ENCODE measurements at regions not wholly inside any gene's neighbourhood (a gene's known extent, or its start where the extent isn't known, plus 50 kb on each side); places are given as distances from the start of the nearest gene placed in this dataset.

DNA sequence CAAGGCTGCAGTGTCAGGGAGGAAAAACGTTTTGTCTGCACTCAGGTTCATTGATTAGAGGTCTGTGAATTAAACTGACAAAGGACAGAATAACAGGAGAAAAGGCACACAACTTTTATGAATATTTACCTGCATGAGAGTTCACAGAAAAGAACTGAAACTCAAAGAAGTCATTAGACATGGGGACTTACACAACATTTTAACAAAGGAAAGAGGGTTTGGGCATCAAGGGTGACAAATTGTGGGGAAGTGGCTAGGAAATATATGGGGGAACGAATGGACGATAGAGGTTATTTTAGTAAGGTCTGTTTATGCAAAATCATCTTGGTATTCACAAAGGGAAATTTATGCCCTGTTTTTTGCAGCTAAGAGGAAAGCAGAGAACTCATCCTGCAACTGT lies 65.6 kb upstream of the C15orf39 start:
- no peak for DNase-seq

DNA sequence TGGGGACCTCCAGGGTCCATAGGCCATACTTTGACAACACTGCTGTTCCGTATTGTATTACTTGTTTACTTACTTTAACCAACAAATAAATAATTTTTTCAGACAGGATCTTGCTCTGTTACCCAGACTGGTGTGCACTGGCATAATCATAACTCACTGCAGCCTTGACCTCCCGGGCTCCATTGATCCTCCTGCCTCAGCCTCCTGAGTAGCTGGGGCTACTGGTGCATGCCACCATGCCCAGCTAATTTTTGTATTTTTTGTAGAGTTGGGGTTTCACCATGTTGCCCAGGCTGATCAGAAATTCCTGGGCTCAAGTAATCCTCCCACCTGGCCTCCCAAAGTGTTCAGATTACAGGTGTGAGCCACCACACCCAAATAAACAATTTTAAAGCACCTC lies 64.9 kb upstream of the C15orf39 start:
- DNase-seq, result no peak

DNA sequence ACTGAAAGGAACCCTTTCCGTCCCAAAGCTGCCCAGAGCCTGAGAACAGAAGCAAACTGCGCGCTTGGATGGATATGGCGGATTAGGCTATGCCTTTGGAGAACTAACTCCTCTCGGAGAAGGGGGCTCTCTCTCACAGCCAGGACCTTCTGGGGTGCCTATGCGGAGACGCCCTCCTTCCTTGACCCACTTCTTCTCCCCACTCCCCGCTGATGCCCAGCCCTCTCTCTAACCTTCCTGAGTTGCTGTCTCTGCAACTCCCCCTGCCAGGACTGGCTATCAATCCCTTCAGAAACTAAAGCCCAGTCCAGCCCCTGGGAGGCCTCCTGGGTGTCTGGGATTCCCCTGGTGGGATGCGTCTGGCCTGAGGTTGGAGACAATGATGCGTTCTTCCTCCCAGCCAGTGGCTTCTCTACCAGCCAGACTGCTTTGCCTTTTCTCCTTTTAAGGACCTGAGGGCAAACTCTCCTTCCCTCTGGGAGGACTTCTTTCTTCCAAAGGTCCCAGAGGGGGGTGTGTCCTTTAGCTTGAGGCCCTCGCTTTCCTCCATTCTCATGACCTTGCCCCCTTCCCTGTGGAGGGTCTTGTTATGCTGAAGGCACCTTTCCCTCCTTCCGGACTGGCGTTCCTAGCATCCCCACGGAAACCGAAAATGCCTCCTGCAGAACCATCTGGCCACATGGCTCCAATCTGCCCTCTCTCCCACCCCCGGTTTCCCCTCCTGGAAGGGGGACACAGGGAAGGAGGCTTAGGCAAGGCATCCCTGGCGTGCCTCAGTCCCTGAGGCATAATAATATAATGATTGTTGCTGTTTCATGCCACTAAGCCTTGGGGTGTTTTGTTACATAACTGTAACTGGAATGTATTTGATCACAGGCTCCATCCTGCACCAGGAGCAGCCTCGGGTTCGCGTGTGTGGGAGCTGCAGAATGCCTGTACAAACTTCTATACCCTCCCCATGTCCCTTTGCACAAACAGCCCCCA lies 63.4 kb upstream of the C15orf39 start:
- no peak for DNase-seq

GRCh38 chr15:75140080-75140879 lies 61.4 kb upstream of the C15orf39 start:
- DNase-seq, result no peak

GRCh38 chr15:75142499-75142898 lies 59.2 kb upstream of the C15orf39 start:
- DNase-seq, result no peak

DNA sequence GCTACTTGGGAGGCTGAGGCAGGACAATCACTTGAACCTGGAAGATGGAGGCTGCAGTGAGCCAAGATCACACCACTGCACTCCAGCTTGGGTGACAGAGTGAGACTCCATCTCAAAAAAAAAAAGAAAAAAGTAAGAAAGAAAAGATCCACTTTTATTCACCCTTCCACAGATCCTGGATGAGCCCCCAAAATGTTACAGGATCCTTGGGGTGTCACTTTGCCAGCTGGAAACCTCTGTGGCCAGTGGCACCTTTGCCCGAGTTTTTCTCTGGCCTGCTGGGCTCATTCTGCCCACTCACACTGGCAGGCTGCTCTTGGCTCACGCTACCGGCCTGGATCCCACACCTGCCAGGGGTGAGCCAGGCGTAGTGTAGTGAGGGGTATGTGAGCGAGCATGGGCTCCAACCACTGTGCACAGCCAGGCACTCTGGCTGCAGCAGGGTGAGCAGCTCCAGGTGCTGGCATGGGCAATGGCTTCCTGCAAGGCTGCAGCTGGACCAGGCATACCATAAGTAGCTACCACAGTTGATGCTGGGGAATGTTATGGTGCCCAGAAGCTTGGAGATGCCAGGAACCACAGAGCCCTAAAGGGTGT lies 57.8 kb upstream of the C15orf39 start:
- DNase-seq, result no peak

GRCh38 chr15:75145027-75145841 lies 56.4 kb upstream of the C15orf39 start:
- no peak for DNase-seq

DNA sequence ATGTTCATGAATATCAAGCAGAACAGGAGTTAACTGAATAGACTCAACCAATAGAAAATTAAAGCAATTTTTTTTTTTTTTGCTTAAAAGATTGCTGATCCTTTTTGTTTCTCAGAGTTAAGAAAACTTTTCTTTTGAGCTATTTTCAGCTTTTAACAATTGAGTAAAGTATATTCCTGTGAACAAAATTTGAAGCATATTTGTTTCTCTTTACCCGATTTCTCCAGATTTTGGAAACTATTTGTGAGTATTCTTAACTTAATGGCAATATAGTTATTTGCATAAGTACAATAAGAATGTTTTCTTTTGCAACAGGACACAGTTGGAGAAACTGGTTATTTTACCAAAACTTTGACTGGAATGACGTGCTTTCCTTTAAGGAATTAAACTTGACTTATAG lies 53.4 kb upstream of the C15orf39 start:
- DNase-seq, result no peak

DNA sequence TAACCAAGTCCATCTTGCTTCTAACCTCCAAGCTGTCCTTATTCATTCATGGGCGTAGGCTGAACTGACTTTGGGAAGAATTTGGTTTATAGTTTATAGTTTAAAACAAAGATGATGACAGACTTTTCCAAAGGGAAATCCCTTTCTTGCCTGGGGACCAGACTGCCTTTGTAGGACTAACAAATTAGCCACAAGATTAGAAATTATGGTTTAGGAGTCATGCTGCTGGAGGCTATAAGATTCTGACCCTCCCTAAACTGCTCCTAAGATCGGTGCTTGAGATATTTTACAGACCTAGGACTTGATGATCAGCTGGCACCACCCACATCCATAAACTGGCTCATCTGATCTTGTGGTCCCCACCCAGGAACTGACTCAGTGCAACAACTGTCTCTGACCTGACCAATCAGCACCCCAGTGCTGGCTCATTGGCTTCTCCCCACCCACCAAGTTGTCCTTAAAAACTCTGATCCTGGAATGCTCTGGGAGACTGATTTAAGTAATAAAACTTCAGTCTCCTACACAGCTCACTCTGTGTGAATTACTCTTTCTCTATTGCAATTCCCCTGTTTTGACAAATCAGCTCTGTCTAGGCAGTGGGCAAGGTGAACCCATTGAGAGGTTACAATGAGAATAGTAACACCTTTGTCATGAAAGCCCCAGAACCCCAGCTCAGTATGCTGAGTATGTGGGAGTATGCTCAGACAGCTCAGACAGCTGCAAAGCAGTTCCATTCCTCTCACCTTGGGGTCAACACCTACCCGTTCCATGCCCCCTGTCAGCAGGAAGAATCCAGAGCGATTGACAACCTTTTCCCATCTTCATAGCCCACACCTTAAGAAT lies 51.6 kb upstream of the C15orf39 start:
- DNase-seq, result no peak

DNA sequence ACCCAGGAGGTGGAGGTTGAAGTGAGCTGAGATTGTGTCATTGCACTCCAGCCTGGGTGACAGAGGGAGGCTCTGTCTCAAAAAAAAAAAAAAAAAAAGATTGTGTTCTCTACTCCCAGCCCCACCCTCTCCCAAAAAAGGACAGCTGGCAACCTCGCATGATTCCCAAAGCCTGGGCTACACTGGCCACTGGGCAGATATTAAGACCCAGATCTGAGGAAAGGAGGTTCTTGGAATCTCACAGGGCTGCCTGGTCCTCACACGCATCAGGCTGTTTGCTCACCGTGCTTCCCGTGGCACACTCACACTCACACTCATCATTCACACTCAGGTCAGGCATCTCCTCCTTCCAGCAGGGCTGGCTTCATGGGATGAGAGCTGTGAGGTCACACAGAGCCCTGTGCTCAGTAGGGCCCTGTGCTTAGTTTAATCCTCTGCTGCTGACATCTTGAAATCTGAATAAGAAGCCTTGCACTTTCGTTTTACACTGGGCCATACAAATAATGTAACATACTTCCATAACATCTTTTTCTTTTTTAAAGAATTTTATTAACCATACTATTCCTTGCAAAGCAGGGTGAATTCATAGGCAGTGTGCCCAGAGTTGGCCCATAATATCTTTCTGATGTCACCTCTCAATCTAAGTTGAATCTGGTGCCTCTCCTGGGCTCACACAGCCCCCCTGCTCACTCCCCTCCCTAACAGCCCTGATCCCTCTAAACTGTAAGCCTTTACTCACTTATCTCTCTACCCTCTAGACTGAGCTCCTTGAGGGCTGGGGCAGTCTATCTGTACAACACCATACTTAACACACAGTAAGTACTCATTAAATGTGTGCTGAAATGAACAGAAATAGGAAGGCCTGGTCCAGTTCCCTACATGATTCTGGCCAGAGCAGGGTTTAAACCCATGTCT lies 50.2 kb upstream of the C15orf39 start:
- no peak for DNase-seq
